Fibroblast of mammary gland (primary cell): ENCODE measurements at regions not wholly inside any gene's neighbourhood (a gene's known extent, or its start where the extent isn't known, plus 50 kb on each side); places are given as distances from the start of the nearest gene placed in this dataset.

Experiments used
- DNase-seq: peaks from one replicate; pipeline ENCODE4 v3.0.0-alpha.2; 2010; ENCODE audit warnings: low read depth
- H3K4me3 ChIP-seq: 2 replicates; pipeline ENCODE4 v1.5.1; 2011; ENCODE audit warnings: low read depth, mild to moderate bottlenecking, low read length, moderate library complexity; ENCODE audit not compliant: control insufficient read depth
- TF ChIP-seq, protein P1 (sequence below): conservative IDR thresholded peaks from 2 replicates; pipeline ENCODE4 v1.5.1; 2011; ENCODE audit warnings: low read depth, low read length, inconsistent platforms; ENCODE audit not compliant: control insufficient read depth, insufficient read depth

GRCh38 chr3:194205675-194206133 is 69.8 kb downstream of the HES1 start:
- DNase-seq = no peak
- TF ChIP-seq, protein P1, sequence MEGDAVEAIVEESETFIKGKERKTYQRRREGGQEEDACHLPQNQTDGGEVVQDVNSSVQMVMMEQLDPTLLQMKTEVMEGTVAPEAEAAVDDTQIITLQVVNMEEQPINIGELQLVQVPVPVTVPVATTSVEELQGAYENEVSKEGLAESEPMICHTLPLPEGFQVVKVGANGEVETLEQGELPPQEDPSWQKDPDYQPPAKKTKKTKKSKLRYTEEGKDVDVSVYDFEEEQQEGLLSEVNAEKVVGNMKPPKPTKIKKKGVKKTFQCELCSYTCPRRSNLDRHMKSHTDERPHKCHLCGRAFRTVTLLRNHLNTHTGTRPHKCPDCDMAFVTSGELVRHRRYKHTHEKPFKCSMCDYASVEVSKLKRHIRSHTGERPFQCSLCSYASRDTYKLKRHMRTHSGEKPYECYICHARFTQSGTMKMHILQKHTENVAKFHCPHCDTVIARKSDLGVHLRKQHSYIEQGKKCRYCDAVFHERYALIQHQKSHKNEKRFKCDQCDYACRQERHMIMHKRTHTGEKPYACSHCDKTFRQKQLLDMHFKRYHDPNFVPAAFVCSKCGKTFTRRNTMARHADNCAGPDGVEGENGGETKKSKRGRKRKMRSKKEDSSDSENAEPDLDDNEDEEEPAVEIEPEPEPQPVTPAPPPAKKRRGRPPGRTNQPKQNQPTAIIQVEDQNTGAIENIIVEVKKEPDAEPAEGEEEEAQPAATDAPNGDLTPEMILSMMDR = no peak
- H3K4me3 ChIP-seq = no peak overlapping the region

GRCh38 chr3:194206320-194206719 is 70.4 kb downstream of the HES1 start:
- TF ChIP-seq, protein P1 = no peak
- no peak overlapping the region for H3K4me3 ChIP-seq
- peak; percentile 48 for DNase-seq

DNA sequence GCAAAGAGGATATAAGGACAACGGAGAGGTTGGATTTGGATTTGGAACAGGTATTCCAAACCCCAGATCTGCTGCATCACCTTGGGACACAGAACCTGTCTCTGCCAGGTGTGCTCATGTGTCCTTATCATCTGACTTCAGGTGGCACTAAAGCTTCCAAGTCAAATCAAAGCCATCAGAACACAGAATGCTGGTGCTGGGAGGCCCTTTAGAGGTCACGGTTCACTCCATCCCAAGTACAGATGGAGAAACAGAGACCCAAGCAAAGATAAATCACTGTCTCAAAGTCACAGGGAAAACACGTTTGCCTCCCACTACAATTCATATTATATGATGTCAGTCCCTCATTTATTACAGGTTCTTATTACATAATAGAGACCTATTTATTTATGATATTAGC is 72.8 kb downstream of the HES1 start:
- no peak overlapping the region for H3K4me3 ChIP-seq
- DNase-seq = no peak
- TF ChIP-seq, protein P1 = no peak

DNA sequence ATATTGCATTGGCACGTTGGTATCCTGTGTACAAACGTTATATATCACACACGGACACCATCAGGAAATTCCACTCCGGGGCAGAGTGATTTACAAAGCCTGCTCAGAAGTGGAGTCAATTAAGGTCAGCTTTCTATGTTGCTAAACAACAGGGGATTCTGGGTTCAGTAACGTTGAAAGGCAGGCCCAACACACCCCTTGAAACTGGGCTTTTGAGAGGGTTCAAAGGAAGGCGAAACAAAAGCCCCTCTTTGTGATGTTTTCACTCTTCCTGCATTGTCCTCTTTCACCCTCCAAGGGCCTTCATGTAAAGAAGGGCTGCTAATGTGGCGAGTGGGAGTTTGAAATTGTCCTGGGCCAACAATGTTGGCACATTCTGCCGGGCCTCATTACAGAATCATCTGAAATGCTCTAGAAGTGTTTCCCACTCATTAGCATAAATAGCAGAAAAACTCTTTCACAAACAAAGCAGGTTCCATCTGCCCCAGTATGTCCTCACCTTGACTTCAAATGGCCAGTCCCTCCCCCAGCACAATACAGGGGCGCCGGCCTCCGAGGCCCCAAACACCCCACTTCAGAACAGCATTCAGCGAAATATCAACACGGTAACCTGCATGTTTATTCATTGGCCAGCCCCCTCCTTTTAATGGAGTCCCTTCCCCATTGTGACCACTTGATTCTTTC is 76.4 kb downstream of the HES1 start:
- TF ChIP-seq, protein P1 = no peak
- H3K4me3 ChIP-seq = no peak overlapping the region
- no peak for DNase-seq

DNA sequence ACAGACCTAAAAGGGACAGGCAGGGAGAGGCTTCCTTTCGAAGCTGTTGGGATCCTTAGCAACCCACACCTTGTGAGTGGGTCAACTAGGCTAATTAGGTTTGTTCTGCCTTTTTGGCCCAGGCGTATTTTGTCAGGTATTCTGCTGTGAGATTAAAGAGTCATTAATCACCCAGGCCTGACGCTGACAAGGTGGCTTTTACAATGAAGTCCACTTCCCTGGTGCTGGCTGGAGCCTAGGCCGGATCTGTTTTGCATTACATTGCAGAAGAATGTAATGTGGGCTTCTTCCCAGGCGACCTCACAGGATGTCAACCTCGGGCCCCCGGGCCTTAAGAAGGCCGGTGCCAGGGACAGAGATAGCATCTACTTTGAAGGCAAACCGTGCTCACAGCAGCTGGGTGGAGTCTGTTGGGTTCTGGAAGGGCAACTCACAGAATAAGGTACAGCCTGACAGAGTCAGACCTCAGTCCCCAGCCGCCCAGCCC is 76.9 kb downstream of the HES1 start:
- no peak for DNase-seq
- H3K4me3 ChIP-seq = no peak overlapping the region
- TF ChIP-seq, protein P1 = no peak

- no peak overlapping the region for H3K4me3 ChIP-seq
- TF ChIP-seq, protein P1 = no peak
- DNase-seq = no peak
These were observed 79.4 kb downstream of the HES1 start for GRCh38 chr3:194215392-194215791.
